BJ (cell line): ENCODE measurements at regions not wholly inside any gene's neighbourhood (a gene's known extent, or its start where the extent isn't known, plus 50 kb on each side); places are given as distances from the start of the nearest gene placed in this dataset.

Source experiments
- CTCF ChIA-PET: fragments of 350-600 bp; formaldehyde crosslinking; extraction: SDS; loops from one replicate; lab custom pipeline; 2021; ENCODE audit warnings: antibody characterized with exemption, inconsistent platforms; lab: Yijun Ruan, JAX
- POLR2A ChIA-PET: fragments of 300-600 bp; sonication (Branson Sonifier 250); formaldehyde crosslinking; extraction: SDS; loops from one replicate; lab custom pipeline; 2021; ENCODE audit warnings: antibody characterized with exemption; lab: Charles Lee
- DNase-seq: peaks from one replicate; pipeline ENCODE4 v3.0.0-alpha.2; 2011; ENCODE audit warnings: low read depth
- H3K27me3 ChIP-seq: 2 replicates; pipeline ENCODE4 v1.6.0; 2011; ENCODE audit warnings: low read length; ENCODE audit not compliant: control insufficient read depth, insufficient read depth
- H3K36me3 ChIP-seq: 2 replicates; pipeline ENCODE4 v1.5.1; 2011; ENCODE audit warnings: low read length; ENCODE audit not compliant: control insufficient read depth, insufficient read depth
- H3K4me3 ChIP-seq: 2 replicates; pipeline ENCODE4 v1.5.1; 2011; ENCODE audit warnings: low read depth, mild to moderate bottlenecking, control low read depth, low read length
- TF ChIP-seq, protein P1 (sequence below): IDR thresholded peaks from 2 replicates; pipeline ENCODE4 v1.5.1; 2011; ENCODE audit warnings: low read depth, mild to moderate bottlenecking, control low read depth, inconsistent platforms, low read length, moderate library complexity; ENCODE audit not compliant: insufficient read depth

DNA sequence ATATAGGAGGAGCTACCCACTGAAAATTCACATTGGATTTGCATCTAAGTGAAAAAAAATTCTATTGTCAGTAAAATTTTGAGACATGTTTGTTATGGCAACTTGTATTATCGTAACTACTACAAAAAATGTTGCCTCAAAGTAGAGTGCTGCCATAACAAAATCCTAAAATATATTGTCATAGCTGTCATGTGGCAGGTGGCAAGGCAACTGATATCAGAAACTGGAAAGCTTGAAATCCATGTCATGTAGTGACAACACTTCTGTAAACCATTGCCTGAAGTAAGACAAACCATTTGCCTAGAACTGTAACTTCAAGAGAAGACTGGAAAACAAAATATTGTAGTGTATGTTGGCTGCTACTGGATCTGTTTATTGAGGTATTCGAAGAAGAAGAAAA lies 697.5 kb upstream of the CELF4 start:
- TF ChIP-seq, protein P1, sequence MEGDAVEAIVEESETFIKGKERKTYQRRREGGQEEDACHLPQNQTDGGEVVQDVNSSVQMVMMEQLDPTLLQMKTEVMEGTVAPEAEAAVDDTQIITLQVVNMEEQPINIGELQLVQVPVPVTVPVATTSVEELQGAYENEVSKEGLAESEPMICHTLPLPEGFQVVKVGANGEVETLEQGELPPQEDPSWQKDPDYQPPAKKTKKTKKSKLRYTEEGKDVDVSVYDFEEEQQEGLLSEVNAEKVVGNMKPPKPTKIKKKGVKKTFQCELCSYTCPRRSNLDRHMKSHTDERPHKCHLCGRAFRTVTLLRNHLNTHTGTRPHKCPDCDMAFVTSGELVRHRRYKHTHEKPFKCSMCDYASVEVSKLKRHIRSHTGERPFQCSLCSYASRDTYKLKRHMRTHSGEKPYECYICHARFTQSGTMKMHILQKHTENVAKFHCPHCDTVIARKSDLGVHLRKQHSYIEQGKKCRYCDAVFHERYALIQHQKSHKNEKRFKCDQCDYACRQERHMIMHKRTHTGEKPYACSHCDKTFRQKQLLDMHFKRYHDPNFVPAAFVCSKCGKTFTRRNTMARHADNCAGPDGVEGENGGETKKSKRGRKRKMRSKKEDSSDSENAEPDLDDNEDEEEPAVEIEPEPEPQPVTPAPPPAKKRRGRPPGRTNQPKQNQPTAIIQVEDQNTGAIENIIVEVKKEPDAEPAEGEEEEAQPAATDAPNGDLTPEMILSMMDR, result no peak
- ChIA-PET CTCF (no interaction called here), POLR2A (no interaction called here)
- H3K27me3 ChIP-seq, result no peaks in the 10 kb centered on the region
- no peak overlapping the region for H3K4me3 ChIP-seq
- H3K36me3 ChIP-seq, result no peaks in the 10 kb centered on the region
- DNase-seq, result no peak

DNA sequence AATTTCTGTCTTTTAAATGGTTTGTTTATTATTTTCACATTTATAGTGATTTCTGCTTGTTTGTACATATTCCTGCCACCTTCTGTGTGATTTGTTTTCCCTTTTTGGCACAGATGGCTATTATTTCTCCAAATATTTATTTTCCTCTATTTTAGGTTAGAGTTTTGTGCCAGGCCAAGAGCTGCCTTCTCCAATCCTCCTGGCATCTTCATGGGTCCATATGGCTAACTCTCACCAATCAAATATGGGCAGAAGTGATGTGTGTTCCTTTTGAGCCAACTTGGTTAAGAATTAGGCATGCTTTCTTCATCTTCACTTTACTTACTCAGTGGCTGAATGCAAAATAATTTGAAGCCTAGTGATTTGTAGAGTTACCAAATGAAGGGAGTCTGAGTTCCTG lies 697.1 kb upstream of the CELF4 start:
- ChIA-PET CTCF (no interaction called here), POLR2A (no interaction called here)
- H3K27me3 ChIP-seq, result no peaks in the 10 kb centered on the region
- no peak for DNase-seq
- no peak overlapping the region for H3K4me3 ChIP-seq
- H3K36me3 ChIP-seq, result no peaks in the 10 kb centered on the region
- TF ChIP-seq, protein P1, result no peak

- POLR2A ChIA-PET, result no interaction called here
- DNase-seq, result no peak
- TF ChIP-seq, protein P1, result no peak
- Histone ChIP-seq H3K27me3 (no peaks in the 10 kb centered on the region), H3K36me3 (no peaks in the 10 kb centered on the region), H3K4me3 (no peak overlapping the region)
- CTCF ChIA-PET, result no interaction called here
Measured at GRCh38 chr18:38257661-38258060, 692.1 kb upstream of the CELF4 start.

- DNase-seq, result no peak
- TF ChIP-seq, protein P1, result no peak
- Histone ChIP-seq H3K27me3 (no peaks in the 10 kb centered on the region), H3K4me3 (no peak overlapping the region), H3K36me3 (no peaks in the 10 kb centered on the region)
- ChIA-PET POLR2A (no interaction called here), CTCF (no interaction called here)
Measured at GRCh38 chr18:38256366-38256765, 690.8 kb upstream of the CELF4 start.

GRCh38 chr18:38250971-38251370 lies 685.4 kb upstream of the CELF4 start:
- Histone ChIP-seq H3K27me3 (no peaks in the 10 kb centered on the region), H3K4me3 (no peak overlapping the region), H3K36me3 (no peaks in the 10 kb centered on the region)
- TF ChIP-seq, protein P1, result no peak
- POLR2A ChIA-PET, result no interaction called here
- CTCF ChIA-PET, result no interaction called here
- no peak for DNase-seq
